ENCODE measurements at regions not wholly inside any gene's neighbourhood (a gene's known extent, or its start where the extent isn't known, plus 50 kb on each side); places are given as distances from the start of the nearest gene placed in this dataset.

- TF ChIP-seq POLR2A (IDR thresholded peaks at IDR 0.05; ENCODE audit: low read depth, low read length): no peak
- no peak for TF ChIP-seq JUN (IDR thresholded peaks at IDR 0.05; ENCODE audit: borderline replicate concordance, insufficient read depth, insufficient read length, low read depth)
- no peak for TF ChIP-seq CTCF (IDR thresholded peaks at IDR 0.05; ENCODE audit: extremely low read depth in 1 of 2, insufficient read depth in 1 of 2, low read depth in 1 of 2, low read length in 2 of 2)
- no peak for TF ChIP-seq EZH2 (IDR thresholded peaks at IDR 0.05; ENCODE audit: borderline replicate concordance, low read depth, low read length, severe bottlenecking)
- TF ChIP-seq POLR2AphosphoS5 (IDR thresholded peaks at IDR 0.05; ENCODE audit: insufficient read depth, low read depth, low read length): no peak
- TF ChIP-seq MAX (IDR thresholded peaks at IDR 0.05; ENCODE audit: insufficient read depth, insufficient read length): no peak
These were observed 83.9 kb downstream of the ADAMTS1 start for GRCh38 chr21:26761174-26761915.
